ENCODE measurements at regions not wholly inside any gene's neighbourhood (a gene's known extent, or its start where the extent isn't known, plus 50 kb on each side); places are given as distances from the start of the nearest gene placed in this dataset.
A peak's percentile ranks its signal among the peaks of the same experiment; 100 is the strongest.

- TF ChIP-seq ARID3A (IDR thresholded peaks at IDR 0.05; ENCODE audit: low read depth, low read length) (no peak), PAXIP1 (CRISPR knock-in tag; conservative IDR thresholded peaks at IDR 0.05) (no peak), ZNF550 (CRISPR knock-in tag; IDR thresholded peaks at IDR 0.05; ENCODE audit: borderline replicate concordance) (no peak), RFX1 (IDR thresholded peaks at IDR 0.05) (no peak), REXO4 (CRISPR knock-in tag; IDR thresholded peaks at IDR 0.05; ENCODE audit: borderline replicate concordance) (no peak), HNF4A (CRISPR knock-in tag; IDR thresholded peaks at IDR 0.05) (no peak), SIX1 (CRISPR knock-in tag; IDR thresholded peaks at IDR 0.05; ENCODE audit: borderline replicate concordance) (no peak), PHF21A (CRISPR knock-in tag; IDR thresholded peaks at IDR 0.05) (no peak), TOPORS (CRISPR knock-in tag; IDR thresholded peaks at IDR 0.05) (no peak), ZNF205 (CRISPR knock-in tag; IDR thresholded peaks at IDR 0.05) (0 out of 2 replicates have a peak, but pooled peaks have one; percentile 45), SP1 (IDR thresholded peaks at IDR 0.05) (no peak), SP1 (CRISPR knock-in tag; IDR thresholded peaks at IDR 0.05) (no peak), ZNF646 (CRISPR knock-in tag; IDR thresholded peaks at IDR 0.05) (no peak), SRSF1 (optimal IDR thresholded peaks at IDR 0.05; ENCODE audit: low read depth, low read length) (no peak), ZNF563 (CRISPR knock-in tag; IDR thresholded peaks at IDR 0.05) (peak; percentile 53; the same call in 1 of the 2 replicates), ZSCAN30 (CRISPR knock-in tag; IDR thresholded peaks at IDR 0.05) (no peak), ZFP41 (CRISPR knock-in tag; IDR thresholded peaks at IDR 0.05; ENCODE audit: borderline replicate concordance) (no peak), SKI (IDR thresholded peaks at IDR 0.05; ENCODE audit: partially characterized antibody) (no peak), MBD4 (IDR thresholded peaks at IDR 0.05; ENCODE audit: borderline replicate concordance, low read length) (no peak)
Measured at GRCh38 chr11:116605543-116606459, 167.0 kb downstream of the BUD13 start (continued).

Data from HepG2 (cell line).